Amniotic stem cell (primary cell): ENCODE measurements at regions not wholly inside any gene's neighbourhood (a gene's known extent, or its start where the extent isn't known, plus 50 kb on each side); places are given as distances from the start of the nearest gene placed in this dataset.

ENCODE experiments used
- DNase-seq: peaks from one replicate; lab custom pipeline; 2025; lab: John Stamatoyannopoulos, UW

DNA sequence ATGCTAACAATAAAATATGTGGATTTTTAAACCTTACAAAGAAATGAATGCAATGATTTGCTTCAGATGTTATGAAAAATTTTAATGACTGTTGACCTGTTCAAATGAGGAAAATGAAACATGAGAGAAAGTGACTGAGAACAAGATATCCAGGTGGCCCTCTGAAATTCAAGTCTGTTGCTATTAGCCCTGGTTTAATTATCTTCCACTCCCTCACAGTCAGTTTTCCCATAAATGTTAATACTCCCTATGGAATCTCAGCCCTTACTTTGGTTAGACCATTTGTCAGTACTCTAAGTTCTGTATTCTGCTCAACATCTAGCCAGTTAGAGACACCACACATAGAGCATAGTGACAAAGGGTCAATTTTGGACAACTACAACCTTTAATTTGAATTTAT is 327.8 kb downstream of the PDGFC start:
- no peak for DNase-seq

DNA sequence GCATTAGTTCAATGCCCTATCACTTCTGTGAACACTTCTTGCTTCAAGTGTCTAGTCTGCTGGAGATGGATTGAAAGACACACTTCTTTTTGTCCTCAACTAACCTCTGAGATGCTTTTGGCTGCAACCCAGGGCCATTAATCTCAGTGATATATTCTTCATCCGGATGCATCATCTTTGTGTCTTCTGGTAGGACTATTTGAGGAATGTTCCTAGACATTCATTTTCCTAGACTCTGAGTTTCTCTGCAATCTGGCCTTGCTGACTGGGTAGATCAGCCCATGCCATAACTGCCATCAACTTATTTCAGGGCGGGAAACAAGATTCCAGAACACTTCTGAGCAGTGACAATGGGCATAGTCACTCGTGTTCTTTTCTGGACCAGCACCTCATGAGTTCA is 329.4 kb downstream of the PDGFC start:
- no peak for DNase-seq

DNA sequence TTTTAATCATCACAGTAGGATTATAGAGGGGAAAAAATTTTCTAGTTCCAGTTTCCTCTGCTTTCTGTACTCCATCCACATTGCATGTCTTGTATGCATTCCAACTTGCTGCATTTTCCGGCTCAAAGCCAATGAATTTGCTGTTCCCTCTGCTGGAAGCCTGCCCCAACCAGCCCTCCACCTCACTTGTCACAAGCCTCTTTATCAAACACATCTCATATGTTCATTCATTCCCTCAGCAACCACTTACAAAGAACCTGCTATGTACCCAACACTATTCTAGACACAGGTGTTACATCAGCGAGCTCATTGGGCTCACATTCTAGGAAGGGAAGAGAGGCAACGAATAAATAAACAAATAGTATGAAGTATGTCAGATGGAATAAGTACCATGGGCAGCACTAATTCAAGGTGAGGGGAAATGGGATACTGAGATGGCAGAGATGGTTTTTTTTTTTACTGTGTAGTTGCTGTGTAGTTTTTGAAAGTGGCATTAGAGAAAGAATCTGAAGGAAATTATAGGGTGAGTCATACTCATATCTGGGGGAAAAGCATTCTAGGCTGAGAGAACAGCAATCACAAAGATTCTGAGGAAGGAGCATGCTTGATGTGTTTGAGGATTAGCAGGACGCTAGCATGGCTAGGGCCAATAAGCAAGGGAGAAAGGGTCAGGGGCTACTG is 332.5 kb downstream of the PDGFC start:
- no peak for DNase-seq

DNA sequence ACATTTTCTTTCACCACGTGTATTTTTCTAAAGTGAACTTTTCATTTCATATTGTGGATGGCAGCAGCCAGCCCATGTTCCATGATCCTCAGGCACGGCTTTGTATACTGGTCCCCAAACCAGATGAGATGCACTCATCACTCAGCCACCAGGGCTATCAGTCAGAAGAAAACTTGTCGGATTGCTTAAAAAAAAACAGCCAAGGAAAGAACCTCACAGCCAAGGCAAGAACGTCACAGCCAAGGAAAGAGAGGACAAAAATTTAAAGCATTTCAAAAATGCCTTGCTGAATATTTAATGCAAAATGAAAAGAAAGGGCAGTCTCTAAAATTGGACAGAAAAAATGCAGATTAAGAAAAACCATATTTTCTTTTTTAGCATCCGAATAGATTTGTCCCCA is 333.3 kb downstream of the PDGFC start:
- no peak for DNase-seq

DNA sequence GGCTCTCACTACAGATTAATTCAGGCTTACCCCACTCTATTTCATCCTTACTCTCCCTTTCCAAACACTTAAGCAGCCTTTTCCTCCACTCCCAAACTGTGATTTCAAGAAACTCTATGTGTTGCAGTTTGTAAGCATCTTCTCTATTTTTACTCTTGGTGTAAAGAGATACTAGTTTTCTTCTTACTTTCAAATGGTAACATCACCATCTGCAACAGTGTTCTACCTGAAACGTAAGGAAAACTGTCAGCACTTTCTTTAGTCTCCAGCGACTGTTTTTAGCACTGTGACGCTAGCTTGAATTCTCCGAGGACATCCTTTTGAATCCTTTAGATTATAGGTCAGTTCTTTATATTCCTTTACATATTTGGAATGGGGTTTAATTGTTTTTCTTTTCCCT is 335.2 kb downstream of the PDGFC start:
- DNase-seq, result no peak

DNA sequence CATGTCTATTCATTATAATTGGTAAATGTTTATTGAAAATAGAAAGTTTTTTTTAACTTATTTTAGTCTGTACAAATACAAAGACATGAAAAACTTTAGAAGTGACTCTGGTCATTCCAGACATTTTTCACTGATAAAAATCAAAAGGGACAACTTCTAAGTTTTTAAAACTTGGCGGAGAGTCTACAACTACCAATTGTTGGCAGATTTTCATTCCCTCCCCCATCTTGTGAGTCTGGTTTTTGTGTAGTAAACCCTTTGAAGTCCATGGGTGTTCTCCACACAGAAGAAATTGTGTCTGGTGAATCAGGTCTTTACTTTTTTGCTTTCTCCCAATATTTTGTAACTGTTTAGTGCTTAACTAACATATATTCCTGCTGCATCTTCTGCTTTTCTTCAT is 336.5 kb downstream of the PDGFC start:
- DNase-seq, result no peak

DNA sequence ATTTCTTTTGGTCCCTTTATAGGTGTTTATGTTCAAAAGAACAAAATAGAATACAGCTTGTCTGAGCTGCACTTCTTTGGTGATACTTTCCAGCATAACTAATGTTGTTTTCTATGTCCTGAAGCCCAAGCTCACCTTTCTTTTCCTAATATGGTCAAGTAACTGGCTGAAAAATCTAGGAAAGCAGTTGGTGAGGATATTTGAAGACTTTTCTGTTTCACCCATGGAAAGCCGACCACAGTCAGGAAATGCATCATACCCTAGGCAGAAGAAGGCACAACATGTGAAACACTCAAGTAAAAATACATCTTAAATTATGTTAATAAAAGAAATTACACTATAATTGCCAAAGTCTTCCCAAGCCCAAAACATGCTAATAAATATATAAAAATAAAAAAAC is 337.0 kb downstream of the PDGFC start:
- no peak for DNase-seq

DNA sequence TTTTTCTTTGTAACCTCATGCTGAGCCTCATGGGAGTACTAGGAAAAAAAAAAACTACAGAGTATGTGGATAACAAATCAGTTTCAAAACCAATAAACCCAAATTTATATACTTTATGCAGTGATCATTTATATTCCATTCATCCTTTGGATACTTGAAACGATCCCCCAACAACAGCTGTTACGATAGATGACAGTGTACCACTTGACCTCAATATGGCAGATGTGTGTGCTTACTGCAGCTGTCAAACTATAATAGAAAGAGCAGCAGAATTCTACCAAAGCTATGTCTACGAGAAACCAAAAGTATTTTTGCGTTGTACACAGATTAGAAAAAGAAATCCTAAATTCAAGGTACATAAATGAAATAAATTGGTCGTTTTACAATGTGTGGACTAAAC is 337.8 kb downstream of the PDGFC start:
- no peak for DNase-seq

DNA sequence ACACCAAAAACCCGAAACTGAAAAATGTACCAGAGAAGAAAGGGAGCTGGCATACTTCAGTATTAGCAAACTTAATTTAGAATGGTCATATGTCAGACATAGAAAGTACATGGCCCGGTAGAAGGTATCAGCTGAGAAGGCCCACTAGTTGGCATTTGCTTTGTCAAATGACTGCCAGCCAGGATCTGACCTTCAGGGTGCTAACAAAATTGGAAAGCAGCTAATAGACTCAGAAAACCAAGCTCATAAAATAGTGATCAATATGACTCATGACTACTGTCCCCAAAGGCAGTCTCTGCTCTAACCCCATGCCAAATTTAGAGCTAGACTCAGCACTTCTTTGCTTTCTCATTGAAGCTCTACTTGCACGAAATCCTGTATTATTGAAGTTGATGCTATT is 342.7 kb downstream of the PDGFC start:
- DNase-seq, result no peak

DNA sequence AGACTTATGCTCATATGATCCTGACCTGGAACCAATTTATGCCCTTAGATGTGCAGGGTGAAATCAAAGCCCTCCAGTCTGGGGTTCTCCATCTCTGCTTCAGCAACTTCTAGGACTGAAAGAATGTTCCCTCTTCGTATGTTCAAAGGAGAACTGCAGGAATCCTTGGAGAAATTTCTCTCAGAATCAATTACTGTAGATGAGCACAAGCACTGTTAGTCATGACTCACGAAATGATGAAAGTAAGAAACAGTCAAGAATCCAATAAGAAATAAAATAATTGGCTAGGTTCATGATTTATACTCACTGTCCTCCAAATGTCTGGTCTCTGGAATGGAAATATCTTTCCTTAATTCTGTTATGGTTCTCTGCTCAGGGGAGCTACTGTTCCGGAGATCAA is 348.2 kb downstream of the PDGFC start:
- no peak for DNase-seq

DNA sequence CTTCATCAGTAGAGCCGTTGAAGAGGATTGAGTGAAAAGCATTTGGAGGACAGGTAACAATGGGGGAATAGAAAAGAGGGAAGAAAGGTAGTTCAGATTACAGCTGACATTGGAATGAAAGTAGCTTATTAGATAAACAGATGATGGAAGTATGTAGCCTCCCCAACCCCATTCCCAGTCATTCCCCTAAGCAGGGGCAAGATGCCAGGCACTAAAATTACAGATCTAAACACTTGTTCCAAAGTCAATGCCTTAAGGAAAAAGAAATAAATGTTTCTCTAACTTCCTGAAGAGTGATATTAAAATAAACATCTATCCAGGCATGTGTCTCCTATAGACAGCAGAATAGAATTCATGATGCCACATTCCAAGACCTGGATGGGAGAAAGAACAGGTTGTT is 350.8 kb downstream of the PDGFC start:
- no peak for DNase-seq

DNA sequence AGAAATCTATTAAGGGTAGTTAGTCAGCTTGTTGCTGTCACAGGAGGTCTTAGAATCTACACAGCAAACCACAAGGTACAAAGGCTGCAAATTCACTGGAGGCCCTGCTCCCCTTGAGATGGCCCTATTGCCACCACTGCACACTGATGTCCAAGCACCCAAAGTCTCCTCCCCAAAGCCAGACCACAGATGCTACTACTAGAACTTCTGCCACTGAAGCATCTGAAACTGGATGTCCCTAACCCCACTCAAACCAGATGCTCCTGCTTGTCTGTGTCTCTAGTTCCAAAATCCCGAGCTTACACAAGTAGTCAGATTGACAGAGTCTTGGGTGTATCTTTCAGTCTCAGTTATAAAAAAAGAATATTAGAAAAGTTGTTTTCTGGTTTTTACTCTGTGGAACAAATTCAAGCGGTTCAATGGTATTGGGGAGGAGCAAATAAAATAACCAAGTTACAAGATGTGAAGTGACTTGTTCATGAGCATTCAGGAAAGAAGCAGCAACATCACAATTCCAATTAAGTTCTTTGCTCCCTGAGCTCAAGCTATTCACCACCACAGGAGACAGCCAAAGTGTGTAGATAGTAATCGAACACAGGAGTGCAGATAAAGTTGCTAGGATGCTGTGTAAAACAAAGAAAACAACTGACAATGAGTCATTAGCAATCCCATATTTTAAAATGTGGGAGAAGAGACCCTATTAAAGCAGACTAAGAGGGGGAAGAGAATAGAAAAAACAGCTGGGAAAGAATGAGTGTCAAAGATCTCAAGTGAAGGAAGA is 352.3 kb downstream of the PDGFC start:
- DNase-seq, result no peak

DNA sequence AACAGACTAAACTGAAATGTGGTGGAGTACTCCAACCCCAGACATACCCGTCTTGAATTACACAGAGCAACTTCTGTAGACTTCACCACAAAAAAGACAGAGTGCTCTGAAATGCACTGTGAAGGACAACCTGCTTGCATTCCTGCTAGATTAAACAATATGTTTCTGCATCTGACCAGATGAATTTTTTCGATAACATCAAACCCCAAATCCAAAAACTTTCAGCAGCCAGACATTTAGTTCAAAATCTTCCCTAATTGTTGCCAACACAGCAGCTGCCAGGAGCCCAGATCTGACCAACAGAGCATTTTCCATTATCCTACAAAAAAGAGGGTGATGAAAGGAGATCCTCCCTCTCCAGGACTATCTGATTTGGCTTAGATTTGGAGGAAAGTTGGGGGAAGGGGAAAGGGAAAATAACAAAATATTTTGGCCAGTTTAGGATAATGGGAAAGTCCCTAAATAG is 356.5 kb downstream of the PDGFC start:
- DNase-seq, result peak; percentile 35

DNA sequence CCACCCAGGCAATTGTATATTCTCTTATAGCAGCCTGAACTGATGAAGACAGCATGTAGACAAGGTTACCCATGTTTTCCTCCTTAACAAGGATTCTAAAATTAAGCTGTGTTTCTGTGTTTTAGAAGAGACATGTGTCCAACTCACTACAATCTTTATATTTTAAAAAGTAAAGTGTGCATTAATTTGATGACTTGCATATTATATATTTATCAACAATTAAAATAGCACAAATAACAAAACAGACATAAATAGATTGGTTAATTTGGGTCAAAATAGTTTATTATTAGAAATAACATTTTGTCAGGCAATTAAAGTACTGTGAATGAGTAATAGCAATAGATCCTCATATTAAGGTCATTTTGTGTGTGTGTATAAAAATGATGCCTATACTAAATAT is 357.1 kb downstream of the PDGFC start:
- no peak for DNase-seq

DNA sequence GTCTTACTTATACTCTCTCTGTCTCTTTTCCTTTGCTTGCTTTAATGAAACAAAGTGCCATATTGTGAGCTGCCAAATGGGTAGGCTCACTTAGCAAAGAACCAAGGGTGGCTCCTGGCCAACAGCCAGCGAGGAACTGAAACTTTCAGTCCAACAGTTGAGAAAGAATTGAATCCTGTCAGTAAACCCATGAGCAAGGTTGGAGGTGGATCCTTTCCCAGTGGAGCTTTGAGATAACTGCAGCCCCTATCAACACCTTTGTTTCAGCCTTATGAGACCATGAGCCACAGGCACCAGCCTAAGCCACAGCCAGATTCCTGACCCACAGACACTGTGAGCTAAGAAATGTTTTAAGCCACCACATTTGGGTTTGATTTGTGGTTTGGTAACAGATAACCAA is 362.2 kb downstream of the PDGFC start:
- no peak for DNase-seq

DNA sequence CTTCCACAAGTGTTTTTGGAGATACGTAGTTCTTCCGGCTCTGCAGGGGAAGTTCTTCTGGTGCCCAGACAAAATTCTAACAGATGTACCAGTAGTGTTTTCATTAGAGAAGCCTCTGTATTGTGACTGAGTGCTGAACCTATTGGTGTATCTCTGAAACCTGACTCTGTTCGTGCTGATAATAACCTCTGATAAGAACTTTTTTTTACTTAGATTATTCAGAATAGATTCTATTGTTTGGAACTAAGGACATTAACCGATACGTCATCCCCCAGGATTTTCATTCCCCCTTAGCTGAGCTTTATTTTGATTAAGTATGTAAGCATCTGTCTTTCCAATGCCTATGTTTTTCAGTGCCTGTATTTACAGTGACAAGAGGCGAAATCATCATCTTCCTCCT is 362.9 kb downstream of the PDGFC start:
- no peak for DNase-seq

DNA sequence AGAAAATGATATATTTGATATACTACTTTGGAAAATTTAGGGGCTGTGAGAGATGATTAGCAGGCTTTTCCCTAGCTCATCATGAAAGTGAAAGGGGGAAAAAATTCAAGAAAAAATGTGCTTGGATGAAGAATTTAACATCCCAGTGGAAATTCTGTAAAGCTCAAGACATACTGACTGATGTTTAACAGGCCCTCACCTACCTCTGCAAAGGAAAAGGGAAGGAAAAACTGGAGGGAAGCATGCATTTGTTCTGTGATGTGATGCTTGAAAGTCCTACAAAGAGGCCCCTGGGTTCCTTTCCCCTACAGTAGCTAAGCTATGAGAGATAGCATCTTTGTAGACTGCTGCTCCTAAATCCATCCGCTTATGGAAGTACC is 364.1 kb downstream of the PDGFC start:
- no peak for DNase-seq

DNA sequence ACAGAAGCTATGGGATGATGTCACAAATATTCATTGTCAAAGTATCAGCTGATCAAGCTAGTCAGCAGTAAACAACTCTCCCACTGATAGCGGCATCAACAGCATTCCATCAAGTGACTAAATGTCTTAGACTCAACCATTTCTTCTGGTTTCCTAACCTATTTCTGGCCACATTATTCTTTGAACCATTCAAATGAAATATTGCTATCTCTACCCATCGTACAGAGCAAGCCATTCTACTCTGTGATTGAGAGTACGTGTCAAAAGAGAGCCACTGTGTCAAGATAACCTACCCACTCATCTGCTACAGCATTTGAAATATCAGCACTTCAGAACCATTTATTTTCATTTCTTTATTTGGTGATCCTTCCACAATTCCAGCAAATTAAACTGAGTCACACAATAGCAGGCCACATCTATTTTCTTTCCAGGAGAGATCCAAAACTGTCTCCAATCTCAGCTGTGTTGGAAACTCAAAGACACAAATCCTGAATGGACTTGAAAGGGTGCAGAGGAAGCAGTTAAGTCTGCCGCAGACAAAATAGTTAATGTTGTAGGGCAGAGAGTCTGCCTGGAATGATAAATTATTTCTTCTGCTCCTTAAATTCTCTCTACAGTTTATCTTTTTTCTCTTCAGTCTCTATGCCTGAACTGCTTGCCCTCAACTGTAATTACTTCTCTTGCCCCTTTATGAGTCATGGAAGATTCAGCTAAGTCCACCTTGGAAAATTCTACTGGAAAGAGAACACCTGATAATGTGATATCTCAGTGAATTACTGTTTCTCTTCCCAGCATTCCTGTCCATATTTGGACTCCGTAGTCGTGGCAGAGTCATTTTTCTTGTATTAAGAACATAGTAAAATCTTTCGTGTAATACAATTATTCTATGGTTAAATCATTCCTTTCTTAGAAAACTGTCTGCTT is 364.8 kb downstream of the PDGFC start:
- DNase-seq, result no peak

DNA sequence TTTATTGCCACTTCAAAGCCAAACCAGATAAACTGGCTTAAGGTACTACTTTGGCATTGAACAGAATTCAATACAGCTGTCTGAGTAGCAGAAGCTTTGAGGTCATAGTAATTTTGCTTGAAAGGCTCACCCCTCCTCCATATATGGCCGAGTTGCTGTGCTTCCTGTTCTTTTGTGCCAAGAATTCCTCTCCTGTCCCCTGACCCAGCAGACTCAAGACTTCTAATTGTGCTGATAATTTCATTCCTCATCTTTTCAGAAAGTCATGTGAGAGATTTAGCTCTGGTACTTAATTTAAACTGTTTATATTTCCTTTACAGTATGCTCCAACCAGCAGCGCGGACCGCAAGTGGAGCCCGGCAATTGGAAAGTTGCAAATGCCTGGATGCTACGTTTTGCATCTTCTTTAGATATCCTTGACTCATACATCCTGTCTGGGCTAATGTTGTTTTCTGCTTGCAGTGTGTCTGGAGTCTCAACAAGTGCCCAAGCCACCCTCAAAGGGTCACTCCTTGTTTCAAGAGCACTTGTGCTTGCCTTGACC is 373.4 kb downstream of the PDGFC start:
- DNase-seq, result no peak

DNA sequence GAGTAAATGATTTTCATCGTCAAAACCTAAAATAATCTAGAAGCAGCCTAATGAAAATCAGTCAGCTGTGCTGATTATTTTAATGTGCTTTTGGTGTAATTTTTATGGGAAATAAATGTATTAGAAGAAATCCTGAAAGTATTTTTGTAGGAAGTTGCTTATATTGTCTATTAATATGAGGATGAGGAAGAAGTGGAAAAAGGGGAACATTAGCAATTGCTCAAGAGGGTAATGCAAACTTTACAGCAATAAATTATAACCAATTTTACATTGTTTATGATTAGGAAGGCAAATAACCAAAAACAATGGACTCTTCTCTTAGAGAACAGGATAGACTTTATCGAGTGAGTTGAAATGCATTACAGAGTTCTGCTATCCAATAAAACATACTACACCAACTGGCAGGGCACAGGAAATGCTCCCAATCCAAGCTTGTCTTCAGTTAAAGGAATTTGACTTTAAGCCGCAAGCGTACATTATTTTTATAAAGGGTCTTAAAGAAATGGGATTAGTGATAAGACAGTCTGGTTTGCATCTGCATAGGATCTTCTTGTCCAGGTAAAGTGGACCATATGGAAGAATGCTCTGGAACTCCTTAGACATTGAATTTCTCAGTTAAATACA is 374.8 kb downstream of the PDGFC start:
- no peak for DNase-seq

DNA sequence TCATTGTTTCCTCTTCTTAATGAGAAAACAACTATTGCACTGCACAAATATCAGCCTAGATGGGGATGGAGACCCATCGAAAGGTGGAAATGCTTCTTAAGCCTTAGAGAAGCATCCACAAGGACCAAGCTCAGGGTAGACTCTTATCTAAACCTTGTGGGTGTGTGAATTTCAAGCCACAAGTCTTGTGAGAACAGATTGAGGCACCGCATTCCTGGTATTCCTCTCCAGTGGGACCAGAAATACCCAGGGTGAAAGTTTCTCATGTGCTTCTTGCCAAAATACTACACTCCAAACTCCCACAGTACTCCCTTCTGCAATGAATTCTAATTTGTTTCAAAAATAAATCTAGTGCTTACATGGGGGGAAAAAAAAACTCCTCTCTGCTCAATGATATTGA is 375.6 kb downstream of the PDGFC start:
- DNase-seq, result no peak

DNA sequence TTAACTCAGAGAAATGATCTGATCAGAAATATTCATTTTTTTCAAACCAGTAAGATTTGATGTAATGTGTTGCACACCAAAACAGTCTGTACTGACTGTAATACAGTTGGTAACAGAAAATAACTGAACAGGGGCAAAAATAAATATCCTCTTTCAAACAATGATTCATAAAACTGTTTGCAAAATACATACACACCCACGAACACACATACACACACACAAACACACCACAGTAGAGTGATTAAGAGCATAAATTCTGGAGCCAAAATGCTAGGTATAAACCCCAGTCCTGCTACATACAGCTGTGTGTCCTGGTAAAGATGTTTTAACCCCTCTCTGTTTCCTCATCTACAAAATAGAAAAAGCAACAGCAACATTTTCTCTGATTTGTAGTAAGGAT is 376.6 kb downstream of the PDGFC start:
- DNase-seq, result no peak
